B cell (primary cell): ENCODE measurements at regions not wholly inside any gene's neighbourhood (a gene's known extent, or its start where the extent isn't known, plus 50 kb on each side); places are given as distances from the start of the nearest gene placed in this dataset.

Source experiments
- ATAC-seq: fragments of 200-7000 bp; cut with Tn5 transposase; one replicate; pipeline ENCODE4 v1.10.0; 2021; ENCODE audit warnings: low read depth, mild to moderate bottlenecking, moderate number of reproducible peaks, moderate library complexity
- CTCF ChIA-PET: fragments of 350-600 bp; sonication (Branson Sonifier 250); formaldehyde crosslinking; loops from one replicate; lab custom pipeline; 2021; ENCODE audit warnings: antibody characterized with exemption, inconsistent platforms; lab: Charles Lee
- POLR2A ChIA-PET: fragments of 350-600 bp; sonication (Branson Sonifier 250); formaldehyde crosslinking; loops from one replicate; lab custom pipeline; 2021; ENCODE audit warnings: antibody characterized with exemption; lab: Charles Lee
- DNase-seq: peaks from one replicate; pipeline ENCODE4 v3.0.0; 2013
- H2AFZ ChIP-seq: 2 replicates; pipeline ENCODE4 v1.6.1; 2012; ENCODE audit warnings: mild to moderate bottlenecking, low read depth, low read length; ENCODE audit not compliant: insufficient read depth, poor library complexity, severe bottlenecking
- H3K27ac ChIP-seq, 2 donors: 1 replicate in 1 of 2; 2 replicates in 1 of 2; pipeline ENCODE4 v1.5.1; 2012 to 2013; ENCODE audit warnings: low read length in 2 of 2, mild to moderate bottlenecking in 2 of 2, moderate library complexity in 1 of 2
- H3K27me3 ChIP-seq, 4 experiments: fragments of 200-600 bp in 1 of 4; sonication (generic) in 1 of 4; replicated peaks in 1 of 4; 1 replicate in 2 of 4; 2 replicates in 2 of 4; pipeline versions ENCODE4 v1.6.1 to v1.7.0; 2013 to 2016; ENCODE audit warnings: low read length in 3 of 4, mild to moderate bottlenecking in 2 of 4, mixed read lengths in 1 of 4, moderate library complexity in 1 of 4; ENCODE audit not compliant: insufficient read depth in 4 of 4, control insufficient read depth in 3 of 4; ENCODE audit errors: control extremely low read depth in 1 of 4
- H3K36me3 ChIP-seq, 2 experiments: replicated peaks in 1 of 2; 1 replicate in 1 of 2; 2 replicates in 1 of 2; pipeline versions ENCODE4 v1.6.1 to v1.7.1; 2013; ENCODE audit warnings: low read length in 1 of 2; ENCODE audit not compliant: insufficient read depth in 2 of 2, control insufficient read depth in 1 of 2; ENCODE audit errors: control extremely low read depth in 1 of 2, extremely low read depth in 1 of 2
- H3K4me1 ChIP-seq, 2 donors: fragments of 200-600 bp in 1 of 2; sonication (generic) in 1 of 2; 1 replicate in 1 of 2; 2 replicates in 1 of 2; pipeline versions ENCODE4 v1.5.1 to v1.6.1; 2013 to 2017; ENCODE audit warnings: low read length in 2 of 2; ENCODE audit not compliant: control insufficient read depth in 2 of 2, insufficient read depth in 2 of 2
- H3K4me2 ChIP-seq: replicated peaks from 2 replicates; pipeline ENCODE3; 2012; ENCODE audit warnings: mild to moderate bottlenecking, low read depth, low read length; ENCODE audit not compliant: poor library complexity, severe bottlenecking
- H3K4me3 ChIP-seq, 5 experiments: fragments of 200-600 bp in 1 of 5; sonication (generic) in 1 of 5; 1 replicate in 3 of 5; 2 replicates in 2 of 5; pipeline versions ENCODE4 v1.5.1 to v1.7.0; 2011 to 2016; ENCODE audit warnings: low read length in 4 of 5, mild to moderate bottlenecking in 4 of 5, low read depth in 2 of 5, control low read depth in 1 of 5, moderate library complexity in 1 of 5; ENCODE audit not compliant: insufficient read depth in 1 of 5; ENCODE audit errors: control extremely low read depth in 1 of 5, extremely low read depth in 1 of 5
- H3K79me2 ChIP-seq: fragments of 200-600 bp; sonication (generic); one replicate; pipeline ENCODE4 v1.6.0; 2016; ENCODE audit warnings: low read length; ENCODE audit not compliant: control insufficient read depth, insufficient read depth
- H3K9ac ChIP-seq: fragments of 200-600 bp; sonication (generic); 2 replicates; pipeline ENCODE4 v1.6.1; 2017; ENCODE audit warnings: mild to moderate bottlenecking, low read length, moderate library complexity
- H3K9me3 ChIP-seq, 3 donors: one replicate each; pipeline versions ENCODE4 v1.6.1 to v1.7.1; 2013; ENCODE audit warnings: low read length in 2 of 3; ENCODE audit not compliant: control insufficient read depth in 2 of 3, insufficient read depth in 1 of 3; ENCODE audit errors: control extremely low read depth in 1 of 3
- H4K20me1 ChIP-seq: 2 replicates; pipeline ENCODE4 v1.6.0; 2012; ENCODE audit warnings: mild to moderate bottlenecking, low read length; ENCODE audit not compliant: insufficient read depth, control insufficient read depth, poor library complexity, severe bottlenecking
- H3K27ac Mint-ChIP-seq: one replicate; pipeline ENCODE4 v1.8.0; 2021; ENCODE audit warnings: mixed read lengths
- H3K27me3 Mint-ChIP-seq: one replicate; pipeline ENCODE4 v1.8.0; 2021; ENCODE audit warnings: mixed read lengths
- H3K4me1 Mint-ChIP-seq: one replicate; pipeline ENCODE4 v1.8.0; 2021; ENCODE audit warnings: mixed read lengths
- H3K4me3 Mint-ChIP-seq: one replicate; pipeline ENCODE4 v1.8.0; 2021; ENCODE audit warnings: mixed read lengths
- H3K9me3 Mint-ChIP-seq: one replicate; pipeline ENCODE4 v1.8.0; 2022; ENCODE audit warnings: mixed read lengths; ENCODE audit not compliant: insufficient read depth
- EZH2 ChIP-seq: IDR thresholded peaks from 2 replicates; pipeline ENCODE4 v1.6.1; 2012; ENCODE audit warnings: borderline replicate concordance, low read depth, mild to moderate bottlenecking, moderate library complexity, low read length; ENCODE audit not compliant: insufficient read depth, poor library complexity, severe bottlenecking
- intact Hi-C: fragments of 100-400 bp; cut with micrococcal nuclease; formaldehyde crosslinking; loops from one replicate; pipeline ENCODE4 v1.10.0; 2022
- TF ChIP-seq, protein P1 (sequence below): fragments of 200-600 bp; IDR thresholded peaks from one replicate; pipeline ENCODE4 v1.8.0; 2022; ENCODE audit warnings: antibody characterized with exemption, mild to moderate bottlenecking

DNA sequence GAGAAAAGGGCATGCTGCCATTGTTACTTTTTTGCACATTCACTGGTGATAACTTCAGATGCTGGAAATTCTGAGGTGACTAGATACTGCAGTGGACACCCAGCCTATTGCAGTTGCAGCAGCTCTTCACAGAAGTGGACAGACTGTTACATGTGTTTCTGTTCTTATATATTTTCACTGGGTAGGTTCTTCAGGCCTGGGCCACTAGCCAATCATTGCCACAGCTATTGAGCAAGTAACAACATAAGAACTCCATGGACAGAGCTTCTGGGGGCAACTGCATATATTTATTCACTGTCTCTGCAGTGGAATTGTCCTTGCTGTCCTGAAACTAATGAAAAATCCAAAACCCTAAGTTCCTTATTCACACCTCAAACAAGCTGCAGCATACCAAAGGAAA, 938.6 kb upstream of the AMELY start:
- H3K4me2 ChIP-seq: no peak overlapping the region
- no peaks in the 10 kb centered on the region for H3K79me2 ChIP-seq
- no peak for ATAC-seq
- ChIA-PET CTCF (no interaction called here), POLR2A (no interaction called here)
- Mint-ChIP-seq H3K4me1 (no peaks in the 10 kb centered on the region), H3K9me3 (no peaks in the 10 kb centered on the region), H3K4me3 (no peak overlapping the region), H3K27me3 (no peaks in the 10 kb centered on the region), H3K27ac (no peak overlapping the region)
- TF ChIP-seq, protein P1, sequence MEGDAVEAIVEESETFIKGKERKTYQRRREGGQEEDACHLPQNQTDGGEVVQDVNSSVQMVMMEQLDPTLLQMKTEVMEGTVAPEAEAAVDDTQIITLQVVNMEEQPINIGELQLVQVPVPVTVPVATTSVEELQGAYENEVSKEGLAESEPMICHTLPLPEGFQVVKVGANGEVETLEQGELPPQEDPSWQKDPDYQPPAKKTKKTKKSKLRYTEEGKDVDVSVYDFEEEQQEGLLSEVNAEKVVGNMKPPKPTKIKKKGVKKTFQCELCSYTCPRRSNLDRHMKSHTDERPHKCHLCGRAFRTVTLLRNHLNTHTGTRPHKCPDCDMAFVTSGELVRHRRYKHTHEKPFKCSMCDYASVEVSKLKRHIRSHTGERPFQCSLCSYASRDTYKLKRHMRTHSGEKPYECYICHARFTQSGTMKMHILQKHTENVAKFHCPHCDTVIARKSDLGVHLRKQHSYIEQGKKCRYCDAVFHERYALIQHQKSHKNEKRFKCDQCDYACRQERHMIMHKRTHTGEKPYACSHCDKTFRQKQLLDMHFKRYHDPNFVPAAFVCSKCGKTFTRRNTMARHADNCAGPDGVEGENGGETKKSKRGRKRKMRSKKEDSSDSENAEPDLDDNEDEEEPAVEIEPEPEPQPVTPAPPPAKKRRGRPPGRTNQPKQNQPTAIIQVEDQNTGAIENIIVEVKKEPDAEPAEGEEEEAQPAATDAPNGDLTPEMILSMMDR: no peak
- TF ChIP-seq EZH2: no peak
- DNase-seq: no peak
- no peaks in the 10 kb centered on the region for H4K20me1 ChIP-seq
- H3K4me1 ChIP-seq: no peaks in the 10 kb centered on the region
- no peaks in the 10 kb centered on the region for H3K27me3 ChIP-seq
- no peak overlapping the region for H3K4me3 ChIP-seq
- no peaks in the 10 kb centered on the region for H3K36me3 ChIP-seq
- H3K27ac ChIP-seq: no peak overlapping the region
- H3K9me3 ChIP-seq: no peaks in the 10 kb centered on the region
- no peak overlapping the region for H2AFZ ChIP-seq
- intact Hi-C loops: no loop called here
- H3K9ac ChIP-seq: no peak overlapping the region

DNA sequence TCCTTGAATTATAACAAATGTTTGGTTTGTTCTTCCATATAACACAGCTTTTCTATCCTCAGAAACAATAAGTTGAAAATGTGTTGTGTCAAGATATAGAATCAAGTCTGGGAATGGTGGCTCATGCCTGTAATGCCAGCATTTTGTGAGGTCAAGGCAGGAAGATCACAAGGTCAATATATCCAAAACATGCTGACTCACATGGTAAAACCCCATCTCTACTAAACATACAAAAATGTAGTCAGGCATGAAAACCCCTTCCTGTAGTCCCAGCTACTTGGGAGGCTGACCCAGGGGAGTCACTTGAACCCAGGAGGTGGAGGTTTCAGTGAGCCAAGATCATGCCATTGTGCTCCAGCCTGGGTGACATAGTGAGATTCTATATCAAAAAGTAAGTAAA, 934.2 kb upstream of the AMELY start:
- POLR2A ChIA-PET: no interaction called here
- no peak overlapping the region for H3K27ac Mint-ChIP-seq

More for the DNA sequence above, 934.2 kb upstream of the AMELY start:
- Mint-ChIP-seq H3K27me3 (peaks cover 7% of the 10 kb centered on the region), H3K4me3 (no peak overlapping the region), H3K4me1 (no peaks in the 10 kb centered on the region), H3K9me3 (no peaks in the 10 kb centered on the region)
- intact Hi-C loops: no loop called here
- DNase-seq (no peak), ATAC-seq (no peak)
- Histone ChIP-seq H2AFZ (no peak overlapping the region), H3K9me3 (no peaks in the 10 kb centered on the region), H3K27ac (no peak overlapping the region), H3K27me3 (no peaks in the 10 kb centered on the region), H3K4me3 (no peak overlapping the region), H3K36me3 (no peaks in the 10 kb centered on the region), H4K20me1 (no peaks in the 10 kb centered on the region), H3K79me2 (no peaks in the 10 kb centered on the region), H3K4me2 (no peak overlapping the region), H3K9ac (no peak overlapping the region), H3K4me1 (no peaks in the 10 kb centered on the region)
- CTCF ChIA-PET: no interaction called here
- no peak for TF ChIP-seq EZH2
- TF ChIP-seq, protein P1: no peak
